Right renal pelvis (tissue), 4 donors: ENCODE measurements at regions not wholly inside any gene's neighbourhood (a gene's known extent, or its start where the extent isn't known, plus 50 kb on each side); places are given as distances from the start of the nearest gene placed in this dataset.
"Not testable (repeated sequence)": the region's sequence is repeated elsewhere in the genome, so short reads cannot be mapped to it uniquely, and the experiment has no call there.

ENCODE experiments used
- DNase-seq, 4 donors: peaks; one replicate each; pipeline ENCODE4 v3.0.0-alpha.2; 2013; ENCODE audit warnings: low read depth in 4 of 4, low spot score in 3 of 4, missing footprints in 1 of 4

- no peak for DNase-seq
Observed at GRCh38 chr5:27875148-27875547, 836.8 kb upstream of the CDH9 start.

- DNase-seq, result no peak
Observed at GRCh38 chr5:27868292-27868691, 829.9 kb upstream of the CDH9 start.

GRCh38 chr5:27855491-27855890, 817.1 kb upstream of the CDH9 start:
- no peak for DNase-seq

GRCh38 chr5:27854243-27854852, 816.0 kb upstream of the CDH9 start:
- no peak for DNase-seq

- no peak for DNase-seq
Observed at GRCh38 chr5:27845248-27845647, 806.9 kb upstream of the CDH9 start.

GRCh38 chr5:27836704-27837103, 798.3 kb upstream of the CDH9 start:
- DNase-seq, result not testable (repeated sequence)

- DNase-seq, result no peak
Observed at GRCh38 chr5:27832886-27833285, 794.5 kb upstream of the CDH9 start.

GRCh38 chr5:27830546-27830945, 792.2 kb upstream of the CDH9 start:
- DNase-seq, result no peak

- no peak for DNase-seq
Observed at GRCh38 chr5:27821681-27822080, 783.3 kb upstream of the CDH9 start.

- DNase-seq, result no peak
Observed at GRCh38 chr5:27818888-27819287, 780.5 kb upstream of the CDH9 start.

GRCh38 chr5:27814983-27815382, 776.6 kb upstream of the CDH9 start:
- no peak for DNase-seq

GRCh38 chr5:27814286-27814685, 775.9 kb upstream of the CDH9 start:
- no peak for DNase-seq

GRCh38 chr5:27810458-27810857, 772.1 kb upstream of the CDH9 start:
- no peak for DNase-seq

- DNase-seq, result no peak
Observed at GRCh38 chr5:27797220-27797619, 758.8 kb upstream of the CDH9 start.

- no peak for DNase-seq
Observed at GRCh38 chr5:27788184-27788583, 749.8 kb upstream of the CDH9 start.

GRCh38 chr5:27784317-27784716, 745.9 kb upstream of the CDH9 start:
- no peak for DNase-seq

GRCh38 chr5:27778121-27778520, 739.7 kb upstream of the CDH9 start:
- no peak for DNase-seq

- no peak for DNase-seq
Observed at GRCh38 chr5:27773636-27774035, 735.2 kb upstream of the CDH9 start.

- no peak for DNase-seq
Observed at GRCh38 chr5:27773166-27773565, 734.8 kb upstream of the CDH9 start.

- no peak for DNase-seq
Observed at GRCh38 chr5:27769748-27770402, 731.5 kb upstream of the CDH9 start.

- DNase-seq, result no peak
Observed at GRCh38 chr5:27748847-27749246, 710.5 kb upstream of the CDH9 start.

GRCh38 chr5:27743383-27743979, 705.1 kb upstream of the CDH9 start:
- not testable (repeated sequence) for DNase-seq
